ENCODE measurements at regions not wholly inside any gene's neighbourhood (a gene's known extent, or its start where the extent isn't known, plus 50 kb on each side); places are given as distances from the start of the nearest gene placed in this dataset.
A peak's percentile ranks its signal among the peaks of the same experiment; 100 is the strongest.
"Not testable (repeated sequence)": the region's sequence is repeated elsewhere in the genome, so short reads cannot be mapped to it uniquely, and the experiment has no call there.

DNA sequence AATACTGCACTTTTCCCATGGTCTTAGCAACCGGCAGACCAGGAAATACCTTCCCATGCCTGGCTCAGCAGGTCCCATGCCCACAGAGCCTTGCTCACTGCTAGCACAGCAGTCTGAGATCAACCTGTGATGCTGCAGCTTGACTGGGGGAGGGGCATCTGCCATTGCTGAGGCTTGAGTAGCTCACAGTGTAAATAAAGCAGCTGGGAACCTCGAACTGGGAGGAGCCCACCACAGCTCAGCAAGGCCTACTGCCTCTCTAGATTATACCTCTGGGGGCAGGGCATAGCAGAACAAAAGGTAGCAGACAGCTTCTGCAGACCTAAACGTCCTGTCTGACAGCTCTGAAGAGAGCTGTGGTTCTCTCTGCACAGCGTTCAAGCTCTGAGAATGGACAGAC lies 186.2 kb upstream of the AVPR1A start:
- H3K4me1 ChIP-seq (ENCODE audit: insufficient read depth, low read length); FAIRE-seq; H3K36me3 ChIP-seq (replicated peaks in 1 of 2; ENCODE audit: control insufficient read depth in 1 of 2, insufficient read depth in 2 of 2, low read length in 2 of 2); POLR2A ChIA-PET; H3K79me2 ChIP-seq (ENCODE audit: insufficient read depth, low read length); H3K9me3 ChIP-seq (ENCODE audit: low read length); H3K27ac ChIP-seq (ENCODE audit: extremely low read length, insufficient read depth, low read length); CTCF ChIA-PET (ENCODE audit: low intra/inter-chr PET ratio, low total read pairs); intact Hi-C loops (cut with micrococcal nuclease; ENCODE audit: unreplicated experiment); H2AFZ ChIP-seq (ENCODE audit: low read length); H3K27me3 ChIP-seq (ENCODE audit: control insufficient read depth in 1 of 2, insufficient read depth in 2 of 2, low read length in 2 of 2); H3K4me2 ChIP-seq (ENCODE audit: low read depth, low read length); BruUV-seq (replicated peaks); H3K9ac ChIP-seq (ENCODE audit: insufficient read depth, low read depth, low read length); H4K20me1 ChIP-seq (ENCODE audit: insufficient read depth, low read length); in situ Hi-C loops (cut with HindIII; ENCODE audit: extremely low pct_ligation_motif_present, low pct_unique_long_range_greater_than_20kb); H3K4me3 ChIP-seq (replicated peaks in 1 of 3; ENCODE audit: insufficient read depth in 1 of 3, low read depth in 2 of 3, low read length in 3 of 3); TF ChIP-seq FOXA1 (IDR thresholded peaks at IDR 0.05): not testable (repeated sequence)
- TF ChIP-seq ZNF281 (CRISPR knock-in tag; IDR thresholded peaks at IDR 0.05; ENCODE audit: borderline replicate concordance) (peak; percentile 49; the same call in 1 of the 2 replicates), FOXA1 (CRISPR knock-in tag; IDR thresholded peaks at IDR 0.05) (0 out of 2 replicates have a peak, but pooled peaks have one; percentile 10)
- 0% methylated on average over 1 of the region's 4 CpGs for WGBS (ENCODE audit: low lambda C conversion rate)
- ATAC-seq, result peak; percentile 43; the same call in 2 of the 3 replicates
- DNase-seq (ENCODE audit: low spot score), result peak; percentile 48

DNA sequence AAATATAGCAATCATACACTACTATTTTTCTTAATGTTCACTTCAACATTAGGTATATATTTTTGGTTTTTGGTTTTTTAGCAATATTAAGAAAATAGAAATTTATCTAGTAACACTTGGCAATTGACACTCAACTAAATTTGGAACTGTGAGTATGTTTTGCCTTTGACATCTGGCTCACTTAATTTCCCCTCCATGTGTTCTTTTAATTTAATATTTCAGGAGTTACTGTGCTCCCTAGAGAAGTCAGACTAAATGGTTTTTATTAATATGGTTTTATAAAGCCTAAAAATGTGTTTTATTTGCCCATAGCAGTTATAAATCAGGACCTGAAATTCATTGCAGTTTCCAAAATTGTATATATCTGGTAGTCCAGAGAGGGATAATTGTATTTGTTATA lies 175.3 kb upstream of the AVPR1A start:
- POLR2A ChIA-PET, result no interaction called here
- no peaks in the 10 kb centered on the region for H4K20me1 ChIP-seq (ENCODE audit: insufficient read depth, low read length)
- no peak overlapping the region for H2AFZ ChIP-seq (ENCODE audit: low read length)
- BruUV-seq (replicated peaks), result no TSS peak
- H3K4me2 ChIP-seq (ENCODE audit: low read depth, low read length), result no peak overlapping the region
- H3K36me3 ChIP-seq (replicated peaks in 1 of 2; ENCODE audit: control insufficient read depth in 1 of 2, insufficient read depth in 2 of 2, low read length in 2 of 2), result no peaks in the 10 kb centered on the region
- ATAC-seq (no peak), FAIRE-seq (no peak), DNase-seq (ENCODE audit: low spot score) (no peak)
- H3K4me3 ChIP-seq (replicated peaks in 1 of 3; ENCODE audit: insufficient read depth in 1 of 3, low read depth in 2 of 3, low read length in 3 of 3), result no peak overlapping the region
- no peak overlapping the region for H3K9ac ChIP-seq (ENCODE audit: insufficient read depth, low read depth, low read length)
- H3K9me3 ChIP-seq (ENCODE audit: low read length), result no peaks in the 10 kb centered on the region
- no peaks in the 10 kb centered on the region for H3K4me1 ChIP-seq (ENCODE audit: insufficient read depth, low read length)
- intact Hi-C loops (cut with micrococcal nuclease; ENCODE audit: unreplicated experiment) (no loop called here), in situ Hi-C loops (cut with HindIII; ENCODE audit: extremely low pct_ligation_motif_present, low pct_unique_long_range_greater_than_20kb) (no loop called here)
- CTCF ChIA-PET (ENCODE audit: low intra/inter-chr PET ratio, low total read pairs), result no interaction called here
- no peaks in the 10 kb centered on the region for H3K27me3 ChIP-seq (ENCODE audit: control insufficient read depth in 1 of 2, insufficient read depth in 2 of 2, low read length in 2 of 2)
- H3K27ac ChIP-seq (ENCODE audit: extremely low read length, insufficient read depth, low read length), result no peak overlapping the region
- no peaks in the 10 kb centered on the region for H3K79me2 ChIP-seq (ENCODE audit: insufficient read depth, low read length)
- TF ChIP-seq ZBTB34 (CRISPR knock-in tag; IDR thresholded peaks at IDR 0.05) (no peak), DR1 (CRISPR knock-in tag; IDR thresholded peaks at IDR 0.05) (no peak), ATF1 (CRISPR knock-in tag; IDR thresholded peaks at IDR 0.05) (no peak), SAFB2 (CRISPR knock-in tag; IDR thresholded peaks at IDR 0.05; ENCODE audit: borderline replicate concordance, low read depth) (no peak), KDM4B (CRISPR knock-in tag; IDR thresholded peaks at IDR 0.05) (no peak), MBNL3 (CRISPR knock-in tag; conservative IDR thresholded peaks at IDR 0.05) (no peak), ZNF773 (CRISPR knock-in tag; IDR thresholded peaks at IDR 0.05; ENCODE audit: borderline replicate concordance) (no peak), CSRNP1 (CRISPR knock-in tag; IDR thresholded peaks at IDR 0.05) (no peak), ZSCAN22 (CRISPR knock-in tag; IDR thresholded peaks at IDR 0.05) (no peak), CC2D1A (CRISPR knock-in tag; IDR thresholded peaks at IDR 0.05) (no peak)
- TF ChIP-seq, protein P1, sequence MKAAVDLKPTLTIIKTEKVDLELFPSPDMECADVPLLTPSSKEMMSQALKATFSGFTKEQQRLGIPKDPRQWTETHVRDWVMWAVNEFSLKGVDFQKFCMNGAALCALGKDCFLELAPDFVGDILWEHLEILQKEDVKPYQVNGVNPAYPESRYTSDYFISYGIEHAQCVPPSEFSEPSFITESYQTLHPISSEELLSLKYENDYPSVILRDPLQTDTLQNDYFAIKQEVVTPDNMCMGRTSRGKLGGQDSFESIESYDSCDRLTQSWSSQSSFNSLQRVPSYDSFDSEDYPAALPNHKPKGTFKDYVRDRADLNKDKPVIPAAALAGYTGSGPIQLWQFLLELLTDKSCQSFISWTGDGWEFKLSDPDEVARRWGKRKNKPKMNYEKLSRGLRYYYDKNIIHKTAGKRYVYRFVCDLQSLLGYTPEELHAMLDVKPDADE (CRISPR knock-in tag; IDR thresholded peaks at IDR 0.05), result no peak

All from HepG2 (cell line).